Endodermal cell (in vitro differentiated cells): ENCODE measurements at regions not wholly inside any gene's neighbourhood (a gene's known extent, or its start where the extent isn't known, plus 50 kb on each side); places are given as distances from the start of the nearest gene placed in this dataset.

Experiments
- DNase-seq: peaks from one replicate; pipeline ENCODE4 v3.0.0-alpha.2; 2017
- H3K27ac ChIP-seq: 2 replicates; pipeline ENCODE4 v1.5.1; 2013; ENCODE audit warnings: mild to moderate bottlenecking, low read depth, low read length, moderate library complexity
- H3K27me3 ChIP-seq: 2 replicates; pipeline ENCODE4 v1.6.1; 2013; ENCODE audit warnings: mild to moderate bottlenecking, low read length, moderate library complexity; ENCODE audit not compliant: insufficient read depth, control insufficient read depth, poor library complexity, severe bottlenecking
- H3K36me3 ChIP-seq: 2 replicates; pipeline ENCODE4 v1.7.0; 2013; ENCODE audit warnings: mild to moderate bottlenecking, low read length, moderate library complexity; ENCODE audit not compliant: control insufficient read depth, insufficient read depth
- H3K4me1 ChIP-seq: one replicate; pipeline ENCODE4 v1.7.0; 2013; ENCODE audit warnings: low read length; ENCODE audit not compliant: control insufficient read depth, insufficient read depth
- H3K4me3 ChIP-seq: 2 replicates; pipeline ENCODE4 v1.5.1; 2013; ENCODE audit warnings: mild to moderate bottlenecking, low read length, moderate library complexity
- H3K9ac ChIP-seq: 2 replicates; pipeline ENCODE4 v1.6.1; 2013; ENCODE audit warnings: mild to moderate bottlenecking, low read length, moderate library complexity; ENCODE audit not compliant: poor library complexity, severe bottlenecking; ENCODE audit errors: extremely low read depth
- H3K9me3 ChIP-seq: 2 replicates; pipeline ENCODE4 v1.6.1; 2013; ENCODE audit warnings: mild to moderate bottlenecking, low read length, moderate library complexity; ENCODE audit not compliant: control insufficient read depth
- H3K27ac Mint-ChIP-seq: 2 replicates; pipeline ENCODE4 v1.8.0; 2020; ENCODE audit warnings: mixed read lengths
- H3K27me3 Mint-ChIP-seq: 2 replicates; pipeline ENCODE4 v1.8.0; 2021; ENCODE audit warnings: mild to moderate bottlenecking, mixed read lengths; ENCODE audit not compliant: insufficient read depth
- H3K36me3 Mint-ChIP-seq: 2 replicates; pipeline ENCODE4 v1.8.0; 2020; ENCODE audit warnings: low read depth, mixed read lengths
- H3K4me1 Mint-ChIP-seq: 2 replicates; pipeline ENCODE4 v1.8.0; 2020; ENCODE audit warnings: mixed read lengths
- H3K4me3 Mint-ChIP-seq: 2 replicates; pipeline ENCODE4 v1.8.0; 2020; ENCODE audit warnings: mild to moderate bottlenecking, moderate library complexity, mixed read lengths
- H3K9me3 Mint-ChIP-seq: 2 replicates; pipeline ENCODE4 v1.8.0; 2020; ENCODE audit warnings: mild to moderate bottlenecking, mixed read lengths
- WGBS, 2 experiments: methylation state at CpG; one replicate each; pipeline versions ENCODE4 v1.1.5 to v1.1.7; 2013; ENCODE audit warnings: missing lambda C conversion rate in 2 of 2, mixed read lengths in 1 of 2; ENCODE audit not compliant: insufficient coverage in 1 of 2, insufficient read length in 1 of 2; 5-methylcytosine and 5-hydroxymethylcytosine counted together
- TF ChIP-seq, protein P1 (sequence below): fragments of 200-600 bp; sonication (generic); conservative IDR thresholded peaks from 2 replicates; pipeline ENCODE4 v1.5.0; 2021; ENCODE audit warnings: antibody characterized with exemption, mild to moderate bottlenecking

DNA sequence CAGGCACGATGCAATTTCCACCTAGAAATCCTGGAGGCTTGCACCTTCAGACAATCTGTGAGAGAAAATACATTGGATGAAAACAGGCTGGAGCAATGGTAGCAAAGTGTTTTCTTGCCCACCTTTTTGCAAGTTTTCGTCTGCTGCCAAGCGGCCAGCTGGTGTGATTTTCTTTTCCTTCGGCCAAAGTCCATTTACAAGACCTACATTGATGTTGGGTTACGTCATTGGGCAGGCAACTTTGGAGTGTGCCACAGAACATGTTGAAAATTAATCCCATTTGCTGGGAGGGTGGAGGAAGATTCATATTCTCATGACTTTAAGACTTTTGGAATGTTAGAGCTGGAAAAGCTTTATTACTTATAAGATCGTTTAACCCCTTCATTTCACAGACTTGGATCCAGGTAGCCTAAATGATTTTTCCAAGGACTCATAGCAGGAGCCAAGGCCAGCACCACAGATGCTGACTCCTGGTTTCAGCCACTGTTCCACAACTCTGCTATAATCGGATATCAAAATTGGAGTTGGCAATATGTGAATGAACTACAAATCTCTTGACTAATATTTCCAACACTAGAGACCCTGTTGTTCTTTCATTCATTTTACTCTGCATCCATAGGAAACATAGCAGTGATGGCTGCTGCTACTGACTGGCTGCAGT lies 352.1 kb downstream of the RND3 start:
- Mint-ChIP-seq H3K9me3 (no peaks in the 10 kb centered on the region), H3K27ac (no peak overlapping the region), H3K4me1 (peaks cover 5% of the 10 kb centered on the region), H3K27me3 (peaks cover 8% of the 10 kb centered on the region), H3K4me3 (no peak overlapping the region), H3K36me3 (no peaks in the 10 kb centered on the region)
- no peaks in the 10 kb centered on the region for H3K27me3 ChIP-seq
- no peak overlapping the region for H3K9ac ChIP-seq
- H3K27ac ChIP-seq: no peak overlapping the region
- H3K9me3 ChIP-seq: no peaks in the 10 kb centered on the region
- no peaks in the 10 kb centered on the region for H3K36me3 ChIP-seq
- no peak for DNase-seq
- no peak overlapping the region for H3K4me3 ChIP-seq
- H3K4me1 ChIP-seq: no peaks in the 10 kb centered on the region
- 96 to 97% methylated on average over 6 to 7 of the region's 7 CpGs for WGBS, 2 experiments
- TF ChIP-seq, protein P1, sequence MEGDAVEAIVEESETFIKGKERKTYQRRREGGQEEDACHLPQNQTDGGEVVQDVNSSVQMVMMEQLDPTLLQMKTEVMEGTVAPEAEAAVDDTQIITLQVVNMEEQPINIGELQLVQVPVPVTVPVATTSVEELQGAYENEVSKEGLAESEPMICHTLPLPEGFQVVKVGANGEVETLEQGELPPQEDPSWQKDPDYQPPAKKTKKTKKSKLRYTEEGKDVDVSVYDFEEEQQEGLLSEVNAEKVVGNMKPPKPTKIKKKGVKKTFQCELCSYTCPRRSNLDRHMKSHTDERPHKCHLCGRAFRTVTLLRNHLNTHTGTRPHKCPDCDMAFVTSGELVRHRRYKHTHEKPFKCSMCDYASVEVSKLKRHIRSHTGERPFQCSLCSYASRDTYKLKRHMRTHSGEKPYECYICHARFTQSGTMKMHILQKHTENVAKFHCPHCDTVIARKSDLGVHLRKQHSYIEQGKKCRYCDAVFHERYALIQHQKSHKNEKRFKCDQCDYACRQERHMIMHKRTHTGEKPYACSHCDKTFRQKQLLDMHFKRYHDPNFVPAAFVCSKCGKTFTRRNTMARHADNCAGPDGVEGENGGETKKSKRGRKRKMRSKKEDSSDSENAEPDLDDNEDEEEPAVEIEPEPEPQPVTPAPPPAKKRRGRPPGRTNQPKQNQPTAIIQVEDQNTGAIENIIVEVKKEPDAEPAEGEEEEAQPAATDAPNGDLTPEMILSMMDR: no peak

DNA sequence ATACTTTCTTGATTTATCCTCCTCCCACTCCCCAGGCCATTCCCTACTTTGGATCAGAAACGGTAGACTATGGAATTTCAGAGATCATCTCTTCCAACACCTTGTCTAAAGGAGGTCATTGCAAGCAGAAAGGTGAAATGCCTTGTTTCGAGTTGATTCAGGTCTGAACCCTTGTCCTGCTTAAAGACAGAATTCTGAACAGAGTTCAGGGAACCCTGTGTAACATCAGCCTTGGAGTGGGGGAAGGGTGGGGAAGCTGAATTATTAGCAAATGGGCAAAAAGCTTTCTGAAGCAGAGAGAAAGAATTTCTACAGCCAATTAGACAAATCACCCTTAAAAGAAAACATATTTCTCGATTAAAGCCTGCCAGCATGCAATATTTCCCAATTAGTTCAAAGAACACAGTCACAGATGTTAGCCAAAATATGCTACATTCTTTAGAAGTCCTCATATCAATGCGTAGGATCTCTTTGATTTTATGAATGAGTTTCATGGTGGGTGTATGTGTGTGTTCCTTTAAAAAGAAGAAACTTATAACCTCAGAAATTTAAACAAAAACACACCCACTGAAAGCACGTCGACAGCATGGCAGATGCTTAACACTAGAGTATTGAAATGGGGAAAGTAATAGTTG lies 353.1 kb downstream of the RND3 start:
- Mint-ChIP-seq H3K4me3 (no peak overlapping the region), H3K36me3 (no peaks in the 10 kb centered on the region), H3K9me3 (no peaks in the 10 kb centered on the region), H3K4me1 (no peaks in the 10 kb centered on the region), H3K27me3 (peaks cover 8% of the 10 kb centered on the region), H3K27ac (no peak overlapping the region)
- Histone ChIP-seq H3K4me1 (no peaks in the 10 kb centered on the region), H3K27ac (no peak overlapping the region), H3K4me3 (no peak overlapping the region), H3K36me3 (no peaks in the 10 kb centered on the region), H3K9me3 (no peaks in the 10 kb centered on the region), H3K9ac (no peak overlapping the region), H3K27me3 (no peaks in the 10 kb centered on the region)
- DNase-seq: no peak
- TF ChIP-seq, protein P1: no peak
- WGBS, 2 experiments: 96 to 100% methylated on average over 2 to 3 of the region's 6 CpGs

DNA sequence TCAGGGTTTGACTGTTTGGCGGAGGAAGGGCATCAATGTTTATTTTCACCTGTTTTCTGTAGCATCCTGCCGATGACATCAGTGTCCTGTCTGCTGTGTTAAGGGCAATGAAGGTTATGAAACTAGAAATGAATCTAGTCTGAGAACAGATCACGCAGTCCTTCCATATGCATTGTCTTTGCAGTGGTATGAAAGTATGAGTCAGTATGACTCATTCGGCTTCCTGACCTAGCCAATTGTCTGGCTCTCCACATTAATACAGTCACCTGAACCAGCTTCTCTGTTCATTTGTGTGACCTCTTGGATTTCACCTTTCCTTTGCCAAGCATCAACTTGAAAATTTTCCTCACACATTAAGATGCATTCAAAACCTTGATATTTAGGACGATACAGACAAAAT lies 353.8 kb downstream of the RND3 start:
- H3K27me3 ChIP-seq: no peaks in the 10 kb centered on the region
- Mint-ChIP-seq H3K9me3 (peaks cover 3% of the 10 kb centered on the region), H3K27ac (no peak overlapping the region), H3K4me1 (no peaks in the 10 kb centered on the region), H3K27me3 (peaks cover 9% of the 10 kb centered on the region), H3K4me3 (no peak overlapping the region), H3K36me3 (no peaks in the 10 kb centered on the region)
- H3K9me3 ChIP-seq: no peaks in the 10 kb centered on the region
- no peak overlapping the region for H3K27ac ChIP-seq
- 95% methylated on average over 3 to 4 of the region's 5 CpGs for WGBS, 2 experiments
- H3K4me3 ChIP-seq: no peak overlapping the region
- H3K9ac ChIP-seq: no peak overlapping the region
- no peaks in the 10 kb centered on the region for H3K36me3 ChIP-seq
- H3K4me1 ChIP-seq: no peaks in the 10 kb centered on the region
- no peak for DNase-seq
- TF ChIP-seq, protein P1: no peak
